ENCODE measurements at regions not wholly inside any gene's neighbourhood (a gene's known extent, or its start where the extent isn't known, plus 50 kb on each side); places are given as distances from the start of the nearest gene placed in this dataset.

DNA sequence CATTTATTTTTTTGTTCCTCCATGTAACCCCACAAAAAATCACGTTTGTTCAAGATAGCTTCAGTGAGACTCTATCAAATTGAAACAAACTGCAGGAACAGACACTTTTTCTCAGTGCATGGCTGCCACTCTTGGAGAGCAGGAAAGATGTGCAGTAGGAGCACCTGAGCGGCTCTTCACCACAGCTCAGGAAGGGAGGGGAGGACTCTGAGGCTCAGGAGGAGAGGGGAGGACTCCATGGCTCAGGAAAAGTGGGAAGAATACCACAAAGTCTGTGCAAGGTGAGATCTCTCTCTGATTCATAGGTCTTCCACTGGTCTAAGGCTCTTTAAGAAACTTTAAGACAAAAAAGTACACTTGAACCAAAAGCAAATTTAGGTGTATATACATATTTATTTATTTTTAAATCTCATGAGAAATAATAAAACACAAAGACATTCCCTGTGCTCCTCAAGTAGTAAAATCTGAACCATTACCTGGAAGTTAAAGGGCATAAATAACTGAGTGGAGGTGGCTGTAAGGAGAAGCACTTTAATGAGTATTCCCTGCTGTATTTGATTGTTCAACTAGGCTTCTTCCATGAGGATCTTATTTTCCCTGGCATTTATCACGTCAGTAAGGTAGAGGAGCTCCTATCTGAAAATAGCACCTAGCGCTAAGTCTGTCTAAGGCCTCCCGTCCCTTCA, 69.2 kb upstream of the CCN6 start:
- TF ChIP-seq, protein P1, sequence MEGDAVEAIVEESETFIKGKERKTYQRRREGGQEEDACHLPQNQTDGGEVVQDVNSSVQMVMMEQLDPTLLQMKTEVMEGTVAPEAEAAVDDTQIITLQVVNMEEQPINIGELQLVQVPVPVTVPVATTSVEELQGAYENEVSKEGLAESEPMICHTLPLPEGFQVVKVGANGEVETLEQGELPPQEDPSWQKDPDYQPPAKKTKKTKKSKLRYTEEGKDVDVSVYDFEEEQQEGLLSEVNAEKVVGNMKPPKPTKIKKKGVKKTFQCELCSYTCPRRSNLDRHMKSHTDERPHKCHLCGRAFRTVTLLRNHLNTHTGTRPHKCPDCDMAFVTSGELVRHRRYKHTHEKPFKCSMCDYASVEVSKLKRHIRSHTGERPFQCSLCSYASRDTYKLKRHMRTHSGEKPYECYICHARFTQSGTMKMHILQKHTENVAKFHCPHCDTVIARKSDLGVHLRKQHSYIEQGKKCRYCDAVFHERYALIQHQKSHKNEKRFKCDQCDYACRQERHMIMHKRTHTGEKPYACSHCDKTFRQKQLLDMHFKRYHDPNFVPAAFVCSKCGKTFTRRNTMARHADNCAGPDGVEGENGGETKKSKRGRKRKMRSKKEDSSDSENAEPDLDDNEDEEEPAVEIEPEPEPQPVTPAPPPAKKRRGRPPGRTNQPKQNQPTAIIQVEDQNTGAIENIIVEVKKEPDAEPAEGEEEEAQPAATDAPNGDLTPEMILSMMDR (IDR thresholded peaks at IDR 0.05), result no peak
- TF ChIP-seq POLR2A (IDR thresholded peaks at IDR 0.05), result no peak

Data from tibial nerve (tissue), 3 donors.